ENCODE measurements at regions not wholly inside any gene's neighbourhood (a gene's known extent, or its start where the extent isn't known, plus 50 kb on each side); places are given as distances from the start of the nearest gene placed in this dataset.

DNA sequence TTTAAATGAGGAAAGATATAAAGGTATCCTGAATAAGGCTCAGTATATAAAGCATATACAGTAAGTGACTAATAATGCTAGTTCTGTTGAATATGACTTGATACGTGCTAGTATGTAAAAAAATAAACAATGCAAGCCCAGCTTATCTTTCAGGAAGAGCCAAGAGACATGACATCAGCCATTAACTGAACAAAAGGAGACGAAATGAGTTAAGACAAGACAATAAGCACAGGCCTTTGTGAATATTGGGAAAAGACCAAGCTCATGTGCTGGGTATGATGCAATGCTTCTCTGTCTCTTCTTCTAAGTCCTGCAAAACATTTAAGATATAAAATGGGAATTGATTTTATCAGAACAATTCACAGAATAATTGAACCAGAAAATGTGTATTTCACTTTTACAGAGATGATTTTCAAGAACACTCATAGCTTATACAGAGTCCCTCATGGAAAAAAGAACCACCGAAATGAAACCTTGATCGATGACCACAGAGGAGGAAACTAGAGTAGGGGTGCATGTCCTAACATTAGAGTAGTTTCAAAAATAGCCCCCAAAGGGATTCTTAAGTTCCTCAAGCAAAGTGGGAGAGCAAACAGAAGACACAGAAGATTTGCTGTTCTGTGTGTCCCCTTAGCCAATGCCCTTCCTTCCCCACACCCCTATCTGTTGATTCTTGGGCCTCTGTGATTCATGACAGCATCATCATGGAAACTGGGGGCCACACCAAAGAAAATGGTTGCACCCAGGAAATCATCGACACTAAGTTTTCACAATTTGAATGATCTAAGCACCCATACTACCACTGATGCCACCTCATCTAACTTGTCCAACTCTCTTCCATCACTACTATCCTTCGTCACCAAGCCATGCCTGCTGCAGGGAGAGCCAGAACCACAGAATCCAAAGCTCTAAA lies 68.0 kb upstream of the CRIM1 start:
- TF ChIP-seq CTCF (IDR thresholded peaks at IDR 0.05) = no peak
- TF ChIP-seq POLR2A (IDR thresholded peaks at IDR 0.05) = no peak
